OCI-LY1 (cell line): ENCODE measurements at regions not wholly inside any gene's neighbourhood (a gene's known extent, or its start where the extent isn't known, plus 50 kb on each side); places are given as distances from the start of the nearest gene placed in this dataset.

Experiments used
- H2AFZ ChIP-seq: fragments of 200-600 bp; sonication (generic), shearing (Covaris generic); 2 replicates; pipeline ENCODE4 v1.6.0; 2014; ENCODE audit warnings: antibody characterized with exemption, mild to moderate bottlenecking, low read length
- H3F3A ChIP-seq: fragments of 200-600 bp; sonication (generic), shearing (Covaris generic); 2 replicates; pipeline ENCODE4 v1.6.0; 2014; ENCODE audit warnings: mild to moderate bottlenecking, antibody characterized with exemption, low read length, moderate library complexity; ENCODE audit not compliant: insufficient read depth
- H3K27ac ChIP-seq: fragments of 200-600 bp; sonication (generic); 2 replicates; pipeline ENCODE4 v1.5.1; 2014; ENCODE audit warnings: low read length, mixed run types, mild to moderate bottlenecking, low read depth; ENCODE audit not compliant: poor library complexity, severe bottlenecking
- H3K27me3 ChIP-seq: fragments of 200-600 bp; sonication (generic); 2 replicates; pipeline ENCODE4 v1.6.0; 2014; ENCODE audit warnings: antibody characterized with exemption, mild to moderate bottlenecking, low read length, moderate library complexity; ENCODE audit not compliant: insufficient read depth
- H3K36me3 ChIP-seq: fragments of 200-600 bp; sonication (generic); 2 replicates; pipeline ENCODE4 v1.6.1; 2014; ENCODE audit warnings: mild to moderate bottlenecking, antibody characterized with exemption, low read length, moderate library complexity, mixed read lengths; ENCODE audit not compliant: insufficient read depth
- H3K4me1 ChIP-seq: fragments of 200-600 bp; sonication (generic); 2 replicates; pipeline ENCODE4 v1.5.1; 2014; ENCODE audit warnings: mild to moderate bottlenecking, low read length, moderate library complexity; ENCODE audit not compliant: insufficient read depth, severe bottlenecking
- H3K4me2 ChIP-seq: fragments of 200-600 bp; sonication (generic), shearing (Covaris generic); 2 replicates; pipeline ENCODE4 v1.6.1; 2014; ENCODE audit warnings: low read length
- H3K4me3 ChIP-seq: fragments of 200-600 bp; sonication (generic); 2 replicates; pipeline ENCODE4 v1.5.1; 2014; ENCODE audit warnings: low read length, low read depth, mild to moderate bottlenecking, mixed read lengths; ENCODE audit not compliant: poor library complexity, severe bottlenecking
- H3K79me2 ChIP-seq: fragments of 200-600 bp; shearing (Covaris generic); 2 replicates; pipeline ENCODE4 v1.6.1; 2016; ENCODE audit warnings: mixed run types, low read length, mixed read lengths; ENCODE audit not compliant: insufficient read depth
- H3K9ac ChIP-seq: fragments of 200-600 bp; sonication (generic), shearing (Covaris generic); 2 replicates; pipeline ENCODE4 v1.6.1; 2014; ENCODE audit warnings: mild to moderate bottlenecking, low read length, mixed read lengths
- H3K9me2 ChIP-seq: fragments of 200-600 bp; sonication (generic), shearing (Covaris generic); 2 replicates; pipeline ENCODE4 v1.6.1; 2014; ENCODE audit warnings: low read depth, mild to moderate bottlenecking, low read length, mixed read lengths
- H3K9me3 ChIP-seq: fragments of 200-600 bp; shearing (Covaris generic); 2 replicates; pipeline ENCODE4 v1.6.1; 2014; ENCODE audit warnings: low read length, mixed read lengths
- H4K20me1 ChIP-seq: fragments of 200-600 bp; sonication (generic), shearing (Covaris generic); 2 replicates; pipeline ENCODE4 v1.6.0; 2016; ENCODE audit warnings: mild to moderate bottlenecking, low read length; ENCODE audit not compliant: insufficient read depth
- CTCF ChIP-seq: fragments of 200-600 bp; sonication (generic), shearing (Covaris generic); IDR thresholded peaks from 2 replicates; pipeline ENCODE4 v1.5.1; 2017; ENCODE audit warnings: mild to moderate bottlenecking, antibody characterized with exemption, low read length, moderate library complexity, mixed read lengths
- EZH2 ChIP-seq: fragments of 200-600 bp; sonication (generic), shearing (Covaris generic); IDR thresholded peaks from 2 replicates; pipeline ENCODE4 v1.8.0; 2017; ENCODE audit warnings: borderline replicate concordance, mixed run types, mild to moderate bottlenecking, antibody characterized with exemption, low read length, moderate library complexity, mixed read lengths

- H3K27me3 ChIP-seq = no peaks in the 10 kb centered on the region
- no peaks in the 10 kb centered on the region for H3K9me3 ChIP-seq
- TF ChIP-seq CTCF = no peak
- no peak for TF ChIP-seq EZH2
- no peaks in the 10 kb centered on the region for H4K20me1 ChIP-seq
- no peaks in the 10 kb centered on the region for H3K36me3 ChIP-seq
- H3K4me1 ChIP-seq = no peaks in the 10 kb centered on the region
- H3K4me2 ChIP-seq = no peak overlapping the region
- H3K4me3 ChIP-seq = no peak overlapping the region
- no peaks in the 10 kb centered on the region for H3K79me2 ChIP-seq
- H3K9ac ChIP-seq = no peak overlapping the region
- no peaks in the 10 kb centered on the region for H3F3A ChIP-seq
- H3K27ac ChIP-seq = no peak overlapping the region
- H3K9me2 ChIP-seq = no peaks in the 10 kb centered on the region
- no peak overlapping the region for H2AFZ ChIP-seq
Measured at GRCh38 chr7:25286756-25287155, 58.5 kb upstream of the NPVF start.

- Histone ChIP-seq H3K79me2 (no peaks in the 10 kb centered on the region), H2AFZ (no peak overlapping the region), H3K9me3 (no peaks in the 10 kb centered on the region), H3K27ac (no peak overlapping the region), H3K27me3 (no peaks in the 10 kb centered on the region), H3F3A (no peaks in the 10 kb centered on the region), H3K9me2 (no peaks in the 10 kb centered on the region), H3K36me3 (no peaks in the 10 kb centered on the region), H3K4me1 (no peaks in the 10 kb centered on the region), H4K20me1 (no peaks in the 10 kb centered on the region), H3K4me3 (no peak overlapping the region), H3K4me2 (no peak overlapping the region), H3K9ac (no peak overlapping the region)
- no peak for TF ChIP-seq CTCF
- TF ChIP-seq EZH2 = no peak
Measured at GRCh38 chr7:25287291-25287690, 59.0 kb upstream of the NPVF start.

GRCh38 chr7:25288556-25289307 lies 60.4 kb upstream of the NPVF start:
- Histone ChIP-seq H3K27ac (no peak overlapping the region), H3K36me3 (no peaks in the 10 kb centered on the region), H3K9ac (no peak overlapping the region), H3K9me3 (no peaks in the 10 kb centered on the region), H3K4me3 (no peak overlapping the region), H3K4me1 (no peaks in the 10 kb centered on the region), H4K20me1 (no peaks in the 10 kb centered on the region), H3K4me2 (no peak overlapping the region), H3K79me2 (no peaks in the 10 kb centered on the region), H3K27me3 (no peaks in the 10 kb centered on the region), H2AFZ (no peak overlapping the region), H3K9me2 (no peaks in the 10 kb centered on the region), H3F3A (no peaks in the 10 kb centered on the region)
- TF ChIP-seq EZH2 = no peak

GRCh38 chr7:25289518-25289917 lies 61.2 kb upstream of the NPVF start:
- Histone ChIP-seq H4K20me1 (no peaks in the 10 kb centered on the region), H3K4me2 (no peak overlapping the region), H3K27me3 (no peaks in the 10 kb centered on the region), H3F3A (no peaks in the 10 kb centered on the region), H3K9ac (no peak overlapping the region), H3K27ac (no peak overlapping the region), H3K4me3 (no peak overlapping the region), H3K36me3 (no peaks in the 10 kb centered on the region), H3K9me3 (no peaks in the 10 kb centered on the region), H3K4me1 (no peaks in the 10 kb centered on the region), H3K9me2 (no peaks in the 10 kb centered on the region), H3K79me2 (no peaks in the 10 kb centered on the region), H2AFZ (no peak overlapping the region)
- TF ChIP-seq EZH2 (no peak), CTCF (no peak)
